Hippocampal formation (tissue), 2 donors: ENCODE measurements at regions not wholly inside any gene's neighbourhood (a gene's known extent, or its start where the extent isn't known, plus 50 kb on each side); places are given as distances from the start of the nearest gene placed in this dataset.
A peak's percentile ranks its signal among the peaks of the same experiment; 100 is the strongest.

Experiments used
- DNase-seq, 2 donors: peaks; one replicate each; lab custom pipeline; 2025; lab: John Stamatoyannopoulos, UW

DNA sequence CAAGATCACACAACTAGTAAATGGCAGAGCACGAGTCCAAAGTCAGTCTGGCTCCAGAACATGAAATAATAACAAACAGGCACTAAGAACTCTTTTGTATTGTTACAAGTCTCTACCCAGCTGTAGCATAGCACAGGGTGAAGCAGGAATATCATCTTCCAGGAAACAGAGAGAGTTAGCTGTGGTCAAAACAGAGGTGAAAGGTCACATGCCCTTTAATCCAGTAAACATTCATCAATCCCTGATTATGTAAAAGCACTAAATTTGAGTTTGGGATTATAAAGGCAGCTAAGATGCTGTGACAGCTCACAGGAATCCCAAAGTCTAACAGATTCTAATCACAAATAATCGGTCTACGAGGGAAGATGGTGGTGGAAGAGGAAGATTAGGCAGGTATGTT lies 133.0 kb upstream of the ASTN2 start:
- DNase-seq = no peak

DNA sequence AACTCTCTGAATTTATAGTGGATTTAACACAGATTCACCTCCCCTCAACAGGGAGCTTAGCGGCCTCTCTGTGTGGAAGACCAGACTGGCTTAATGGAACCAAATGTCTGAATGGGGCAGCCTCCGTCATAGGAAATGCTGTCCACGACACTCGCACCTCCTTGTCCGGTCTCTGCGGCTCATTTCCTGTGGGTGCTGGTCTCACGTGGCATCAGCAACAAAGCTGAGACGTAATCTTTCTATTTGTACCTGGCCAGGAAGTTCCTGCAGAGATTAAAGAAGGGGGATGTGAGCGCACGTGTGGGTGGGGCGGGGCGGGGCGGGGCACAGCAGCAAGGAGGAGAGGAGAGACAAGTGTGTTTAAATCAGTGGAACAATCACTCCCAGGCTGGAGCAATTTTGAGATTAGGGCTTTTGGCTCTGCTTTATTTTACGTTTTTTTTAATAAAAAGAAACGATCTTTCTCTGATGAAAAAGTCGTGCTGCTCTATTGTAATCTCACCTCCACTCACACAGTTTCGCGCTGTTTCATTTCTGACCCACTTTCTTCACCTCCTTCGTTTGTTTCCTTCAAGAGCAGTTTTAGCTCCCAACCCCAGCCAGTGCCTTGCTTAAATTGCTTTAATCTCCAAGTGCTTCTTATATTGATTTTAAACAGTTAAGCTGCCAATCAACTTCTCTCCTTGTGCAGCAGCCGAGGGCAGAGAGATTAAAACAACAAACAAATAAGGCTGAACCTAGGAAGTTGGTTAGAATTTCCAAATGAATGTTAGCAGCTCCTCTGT lies 132.2 kb upstream of the ASTN2 start:
- DNase-seq = no peak

DNA sequence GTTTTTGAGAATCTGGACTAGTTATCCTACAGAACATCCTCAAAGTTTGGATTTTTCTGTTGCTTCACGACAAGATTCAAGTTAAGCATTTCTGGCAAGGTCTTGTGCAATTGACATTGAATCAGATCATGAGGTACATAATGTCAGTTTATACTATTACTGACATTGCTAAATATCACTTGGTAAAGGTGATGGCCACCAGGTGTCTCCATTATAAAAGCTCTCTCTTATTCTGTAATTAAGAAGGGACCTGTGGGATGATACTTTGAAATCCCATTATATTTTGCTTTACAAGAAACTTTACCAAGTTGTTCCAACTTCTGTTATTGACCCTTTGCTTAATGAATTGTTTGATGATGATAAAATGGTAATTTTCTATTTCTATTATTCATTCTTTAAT lies 131.0 kb upstream of the ASTN2 start:
- DNase-seq = no peak

DNA sequence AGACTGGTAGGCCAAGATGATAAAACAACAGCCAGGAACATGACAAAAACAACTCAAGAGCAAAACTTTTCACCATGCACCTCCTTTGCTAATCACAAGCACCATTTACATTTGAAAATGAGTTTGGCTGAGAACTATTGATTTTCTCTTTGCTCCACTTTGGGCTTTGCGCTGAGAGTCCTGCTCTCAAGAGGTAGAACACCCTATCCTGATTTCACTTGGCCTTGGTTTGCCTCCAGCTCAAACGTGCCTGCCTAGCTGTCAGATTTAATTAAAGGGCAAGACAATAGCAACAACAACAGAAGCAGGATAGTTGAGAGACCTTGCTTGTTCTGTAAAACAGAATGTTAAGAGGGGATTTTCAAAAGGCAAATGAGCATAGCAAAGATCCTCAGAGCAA lies 128.2 kb upstream of the ASTN2 start:
- no peak for DNase-seq

DNA sequence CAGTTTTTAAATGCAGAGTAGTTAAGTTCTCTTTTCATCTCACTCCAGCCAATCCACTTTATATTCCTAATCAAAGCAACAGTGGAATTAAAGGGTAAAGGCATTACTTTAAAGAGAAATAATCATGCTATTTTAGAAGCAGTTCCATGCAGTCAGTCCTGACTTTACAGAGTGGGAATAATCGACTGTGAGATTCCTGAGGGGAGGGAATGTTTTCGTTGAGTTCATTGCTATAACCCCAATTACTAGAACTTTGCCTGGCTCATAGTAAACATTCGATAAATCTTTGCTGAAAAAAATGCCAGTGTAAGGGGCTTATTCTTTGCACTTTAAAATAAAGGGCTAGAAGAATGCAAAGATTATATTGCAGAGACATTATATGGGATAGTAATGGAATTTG lies 127.2 kb upstream of the ASTN2 start:
- DNase-seq = no peak

DNA sequence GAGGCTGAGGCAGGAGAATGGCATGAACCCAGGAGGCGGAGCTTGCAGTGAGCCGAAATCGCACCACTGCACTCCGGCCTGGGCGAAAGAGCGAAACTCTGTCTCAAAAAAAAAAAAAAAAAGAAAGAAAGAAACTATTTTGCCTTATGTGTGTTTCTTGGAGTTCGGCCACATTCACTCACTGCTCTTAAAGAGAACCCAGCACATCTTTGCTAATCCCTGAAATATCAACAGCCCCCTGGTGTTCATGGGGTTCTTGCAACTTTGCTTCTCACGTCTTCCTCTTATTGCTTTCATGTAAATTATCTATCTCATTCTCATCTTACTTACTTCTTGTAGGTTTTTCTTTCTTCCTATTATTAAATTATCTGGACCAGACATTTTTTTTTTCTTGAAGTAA lies 126.3 kb upstream of the ASTN2 start:
- no peak for DNase-seq

DNA sequence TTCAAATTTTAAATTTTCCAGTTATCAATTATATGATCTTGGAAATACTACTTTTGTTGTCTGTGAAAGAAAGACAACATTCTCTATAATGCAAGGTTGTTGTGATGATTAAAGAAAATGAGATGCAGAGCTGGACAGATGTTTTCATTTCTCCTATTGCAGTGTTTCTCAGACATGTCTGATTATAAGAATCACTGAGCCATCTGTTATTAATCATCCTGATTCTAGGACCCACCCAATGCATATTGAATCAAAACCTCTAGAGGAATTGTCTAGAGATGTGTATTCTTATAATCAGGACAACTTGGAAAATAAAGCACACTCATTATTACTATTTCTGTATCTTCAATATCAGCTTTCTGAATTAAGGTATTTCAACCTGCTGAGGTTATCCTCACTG lies 121.1 kb upstream of the ASTN2 start:
- no peak for DNase-seq

DNA sequence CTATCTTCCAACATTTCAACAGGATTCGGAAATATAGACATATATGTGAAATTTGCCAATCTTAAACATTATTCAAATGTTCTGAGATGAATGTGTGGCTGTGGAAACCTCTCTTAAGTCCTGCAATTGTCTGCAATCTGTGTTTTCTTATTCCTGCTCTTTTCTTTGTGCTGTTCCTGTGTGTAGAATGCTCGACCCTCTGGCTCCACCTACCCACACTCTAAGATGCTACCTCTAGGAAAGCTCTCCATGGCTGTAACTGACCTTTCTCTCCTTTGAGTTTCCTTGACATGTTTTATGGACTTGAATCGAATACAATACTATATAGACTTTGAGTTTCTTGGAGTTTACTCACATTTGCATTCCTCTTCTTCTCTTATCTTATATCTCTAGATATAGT lies 120.6 kb upstream of the ASTN2 start:
- DNase-seq = peak in 1 of 2 donors; percentile 9

DNA sequence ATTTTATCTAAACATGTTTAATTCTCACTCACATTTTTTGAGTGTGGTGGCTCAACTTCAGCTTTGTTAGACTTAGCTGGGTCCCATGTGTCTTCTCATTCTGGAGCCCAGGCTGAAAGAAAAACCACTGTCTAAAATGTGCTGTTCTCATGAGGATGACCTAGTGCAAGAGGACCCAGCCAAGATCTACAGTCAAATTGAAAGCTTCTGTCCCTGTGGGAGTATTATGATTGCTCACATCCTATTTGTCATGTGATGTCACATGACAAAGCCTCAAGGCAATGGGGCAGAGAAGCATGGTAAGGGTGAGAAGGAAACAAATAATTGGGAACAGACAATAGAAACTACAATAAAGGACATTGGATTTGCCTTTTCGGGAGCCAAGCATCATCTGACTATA lies 113.4 kb upstream of the ASTN2 start:
- no peak for DNase-seq

DNA sequence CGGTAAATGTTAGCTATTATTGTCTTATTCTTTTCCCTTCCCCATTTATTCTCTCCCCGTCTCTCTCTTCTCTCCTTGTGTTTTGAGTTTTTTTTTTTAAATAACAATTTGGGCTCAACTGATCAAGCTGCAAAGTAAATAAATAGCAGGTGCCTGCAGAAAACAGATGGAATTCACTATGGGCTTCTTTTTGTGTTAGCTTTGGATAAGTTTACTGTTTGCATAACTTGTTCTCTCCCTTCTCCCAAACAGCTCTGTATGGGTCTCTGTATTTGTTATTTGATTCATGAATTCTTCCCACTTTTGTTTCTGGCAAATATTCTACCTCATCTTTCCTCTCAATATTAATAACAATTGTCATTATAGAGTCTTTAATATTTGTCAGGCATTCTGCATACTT lies 111.8 kb upstream of the ASTN2 start:
- DNase-seq = no peak

DNA sequence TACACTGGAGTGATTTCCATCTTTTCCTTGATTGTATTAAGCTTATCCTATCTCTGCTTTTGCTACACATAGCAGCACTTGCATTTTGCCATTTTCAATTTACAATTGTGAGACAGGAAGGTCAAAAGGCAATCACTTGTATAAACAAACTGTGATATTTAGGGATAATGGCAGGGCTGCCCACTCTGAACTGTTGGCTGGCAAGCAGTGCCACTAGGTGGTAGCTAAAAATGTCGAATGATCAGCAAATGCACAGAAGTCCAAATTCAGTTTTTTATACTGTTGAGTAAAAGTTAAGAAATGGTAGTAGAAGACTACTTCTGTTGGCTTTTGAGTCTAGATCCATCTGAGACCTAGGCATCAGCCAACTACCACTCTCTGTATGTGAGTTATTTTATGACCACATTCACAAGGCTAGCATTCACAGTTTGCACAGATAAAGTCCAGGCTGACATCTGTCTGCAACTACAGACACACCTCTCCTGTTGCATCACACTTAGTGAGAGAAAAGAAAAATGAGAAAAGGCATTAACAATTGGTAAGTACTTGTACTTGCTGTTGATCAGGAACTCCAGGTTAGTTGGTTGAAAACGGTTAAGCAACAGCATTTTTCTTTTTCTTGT lies 108.8 kb upstream of the ASTN2 start:
- DNase-seq = no peak

DNA sequence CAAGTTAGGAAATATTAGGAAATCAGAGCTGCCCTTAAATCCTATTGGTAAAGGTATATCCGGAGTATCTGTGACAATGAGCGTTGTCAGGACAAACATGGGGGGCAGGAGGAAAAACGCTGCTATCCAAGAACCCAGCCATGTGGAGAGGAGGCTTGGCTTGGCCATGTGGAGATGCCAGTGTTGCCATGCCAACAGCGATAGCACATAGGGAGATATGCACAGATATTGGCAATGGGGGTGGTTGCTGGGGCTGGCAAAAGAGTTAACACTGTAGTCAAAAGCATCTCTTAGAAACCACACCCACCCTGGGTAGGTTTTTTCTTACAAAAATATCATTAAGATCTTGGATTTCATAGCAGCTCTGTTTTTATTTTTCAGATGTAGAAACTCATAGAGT lies 106.4 kb upstream of the ASTN2 start:
- DNase-seq = no peak

DNA sequence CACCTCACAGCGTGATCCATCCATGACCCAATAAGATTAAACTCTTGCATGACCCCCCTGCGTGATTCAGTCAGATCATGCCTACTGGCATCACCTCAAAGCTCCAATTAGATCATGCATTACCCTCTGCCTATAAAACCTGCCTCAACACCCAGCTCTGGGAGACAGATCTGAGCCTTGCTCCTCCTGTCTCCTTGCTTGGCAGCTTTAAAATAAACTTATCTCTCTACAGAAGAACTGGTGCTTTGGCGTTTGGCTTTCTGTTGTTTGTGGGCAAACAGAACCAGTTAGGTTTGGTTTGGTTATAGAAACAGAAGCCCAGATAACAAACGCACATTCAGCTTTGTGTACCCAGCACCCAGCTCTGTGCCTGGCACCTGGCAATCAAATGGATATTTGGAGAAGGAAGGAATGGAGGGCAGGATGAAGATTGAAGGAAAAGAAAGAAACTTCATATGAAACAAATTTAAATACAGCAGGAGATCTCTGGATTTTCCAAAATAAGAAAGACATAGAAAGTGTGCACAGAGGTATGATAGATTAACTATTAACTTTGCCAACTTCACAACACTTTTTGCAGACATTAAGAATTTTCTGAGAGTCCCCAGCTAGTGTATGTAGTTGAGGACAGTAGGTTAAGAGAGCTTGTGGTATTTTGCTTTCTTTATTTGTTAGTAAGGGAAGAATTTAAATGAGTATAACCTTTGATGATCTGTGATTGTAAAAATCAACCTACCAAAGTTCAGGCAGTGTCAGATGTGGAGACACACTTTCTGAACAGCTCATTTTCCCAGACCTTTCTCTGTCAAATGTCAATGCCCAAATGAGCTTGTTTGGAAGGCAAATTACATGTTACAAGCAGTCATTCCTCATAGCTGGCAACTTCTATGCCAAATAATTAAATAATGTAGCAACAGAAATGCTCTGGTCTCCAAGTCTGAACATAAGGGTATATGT lies 102.1 kb upstream of the ASTN2 start:
- DNase-seq = no peak

DNA sequence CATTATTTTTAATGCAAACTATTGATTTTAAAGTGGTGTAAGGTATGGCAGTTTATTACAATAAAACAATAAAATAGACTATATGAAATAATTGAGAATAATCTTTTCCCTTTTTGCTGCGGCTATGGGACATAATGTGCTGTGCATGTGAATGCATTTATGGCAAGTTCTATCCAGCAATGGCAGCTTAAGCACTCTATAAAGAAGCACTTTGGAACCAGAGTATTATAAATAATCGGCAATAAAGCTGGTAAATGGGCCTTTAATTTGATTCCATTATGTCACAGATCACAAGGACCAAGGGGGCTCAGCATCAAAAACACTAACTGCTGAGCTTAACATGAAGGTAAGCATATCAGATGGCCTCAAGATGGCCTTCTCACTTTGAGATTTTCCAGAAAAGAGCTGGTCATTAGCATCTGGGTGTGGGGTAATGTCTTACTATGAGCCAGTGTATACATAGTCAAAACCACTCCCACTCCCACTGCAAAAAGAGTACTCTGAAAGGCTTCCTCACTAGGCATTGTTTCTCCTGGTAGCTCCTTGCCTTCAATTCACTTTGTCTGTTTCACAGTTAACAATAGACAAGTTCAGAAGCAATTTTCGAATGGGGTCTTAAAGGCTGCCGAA lies 97.1 kb upstream of the ASTN2 start:
- DNase-seq = no peak

DNA sequence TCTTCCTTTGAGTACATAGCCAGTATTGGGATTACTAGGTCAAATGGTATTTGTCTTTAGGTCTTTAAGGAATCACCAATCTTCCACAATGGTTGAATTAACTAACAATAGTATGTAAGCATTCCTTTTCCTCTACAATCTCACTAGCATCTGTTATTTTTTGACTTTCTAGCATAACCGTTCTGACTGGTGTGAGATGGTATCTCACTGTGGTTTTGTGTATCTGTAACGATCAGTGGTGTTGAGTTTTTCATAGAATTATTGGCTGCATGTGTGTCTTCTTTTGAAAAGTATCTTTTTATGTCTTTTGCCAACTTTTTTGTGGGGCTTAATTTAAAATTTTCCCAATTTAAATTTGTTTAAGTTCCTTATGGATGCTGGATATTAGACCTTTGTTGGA lies 81.5 kb upstream of the ASTN2 start:
- no peak for DNase-seq

DNA sequence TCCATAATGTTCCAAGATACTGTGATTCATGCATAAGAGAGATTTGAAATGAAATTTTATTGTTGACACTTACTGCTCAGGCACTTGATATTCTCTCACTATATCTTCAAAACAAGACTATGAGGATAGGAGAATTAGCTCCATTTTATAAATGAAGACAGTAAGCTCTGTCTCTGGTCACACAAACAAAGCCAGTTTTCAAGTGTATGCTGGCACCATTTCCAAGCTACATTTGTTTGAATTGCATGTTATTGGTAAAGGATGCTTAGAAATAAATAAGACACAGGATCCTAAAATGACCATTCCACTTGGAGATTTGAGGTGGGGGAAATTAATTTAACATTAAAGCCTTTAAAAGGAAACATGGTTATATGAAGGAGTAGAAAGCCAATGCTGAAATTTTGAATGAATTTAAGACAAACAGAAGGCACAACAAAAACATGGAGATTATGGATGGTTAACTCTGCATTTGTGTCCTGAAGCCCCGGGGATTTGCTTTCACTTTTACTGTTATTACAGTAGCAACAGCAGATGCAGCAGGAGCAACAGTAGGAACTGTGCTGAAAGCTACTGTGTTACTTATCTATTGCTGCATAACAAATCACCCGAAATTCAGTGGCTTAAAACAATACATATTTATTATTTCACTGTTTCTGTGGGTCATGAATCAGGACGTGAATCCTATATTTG lies 79.7 kb upstream of the ASTN2 start:
- peak in 1 of 2 donors; percentile 78 for DNase-seq

DNA sequence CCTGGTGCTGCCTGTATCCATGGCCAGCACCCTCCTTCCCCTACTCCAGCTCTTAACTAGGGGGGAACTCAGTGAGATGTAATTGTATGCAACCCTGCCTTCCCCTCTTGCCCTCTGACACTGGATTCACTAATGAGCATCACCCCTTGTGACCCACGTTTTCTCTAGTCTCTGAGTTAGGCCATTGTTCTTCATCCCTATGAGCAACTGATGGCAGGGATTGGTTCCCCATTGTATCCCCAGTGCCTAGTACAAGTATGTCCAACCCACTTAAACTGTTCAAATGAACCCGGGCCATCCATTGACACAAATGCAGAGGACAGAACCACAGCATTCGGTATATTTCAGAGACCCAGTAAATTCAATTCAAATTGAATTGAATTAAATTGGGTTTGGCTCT lies 77.6 kb upstream of the ASTN2 start:
- DNase-seq = peak; percentile 26 to 61

DNA sequence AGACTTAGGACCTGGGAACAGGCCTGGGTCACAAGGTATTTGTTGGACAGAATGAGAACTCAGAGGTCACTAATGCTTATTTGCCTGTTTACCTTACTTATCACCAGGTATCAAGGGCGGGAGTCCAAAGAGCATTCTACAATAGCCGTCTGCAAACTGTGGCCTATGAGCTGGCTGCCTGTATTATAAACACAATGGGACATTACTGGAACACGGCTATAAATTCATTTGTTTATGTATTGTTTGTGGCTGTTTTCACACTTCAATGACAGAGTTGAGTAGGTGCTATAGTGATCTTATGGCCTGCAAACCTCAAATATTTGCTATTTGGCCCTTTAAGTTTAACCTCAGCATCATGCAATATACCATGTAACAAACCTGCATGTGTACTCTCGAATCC lies 76.6 kb upstream of the ASTN2 start:
- DNase-seq = no peak

DNA sequence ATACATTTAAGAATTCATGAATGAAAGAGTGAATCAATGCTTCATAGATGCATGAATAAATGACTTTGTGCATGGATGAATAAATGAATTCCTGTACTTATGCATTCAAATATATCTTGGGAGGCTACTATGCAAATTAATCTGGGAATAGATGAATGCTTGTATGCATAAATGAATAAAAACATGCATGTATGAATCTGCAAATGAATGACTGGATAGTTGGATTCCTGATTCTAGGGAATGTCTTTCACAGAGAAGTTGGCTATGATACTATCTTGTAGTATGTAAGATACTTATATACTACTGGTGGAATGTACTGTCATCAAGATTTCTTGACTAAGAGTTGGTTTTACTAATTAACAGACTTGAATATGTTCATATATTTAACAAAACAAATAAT lies 75.3 kb upstream of the ASTN2 start:
- DNase-seq = no peak

DNA sequence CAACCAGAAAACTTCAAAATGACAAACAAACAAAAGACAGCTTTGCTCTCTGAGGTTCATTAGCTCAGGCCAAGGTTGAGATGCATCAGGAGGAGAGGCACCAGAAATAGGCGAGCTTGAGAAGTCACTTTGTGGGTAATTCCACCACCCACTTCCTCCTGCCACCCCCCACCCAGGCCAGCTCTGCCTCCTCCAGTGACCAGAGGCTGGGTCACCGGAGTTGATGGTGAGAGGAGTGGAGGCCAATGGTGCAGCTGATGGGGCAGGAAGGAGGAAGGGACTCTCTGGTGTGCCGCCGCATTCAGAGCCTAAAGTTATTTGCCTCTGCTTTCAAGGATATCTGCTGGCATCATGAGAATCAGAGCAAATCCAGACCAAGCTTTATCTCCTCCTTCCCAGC lies 73.8 kb upstream of the ASTN2 start:
- no peak for DNase-seq

DNA sequence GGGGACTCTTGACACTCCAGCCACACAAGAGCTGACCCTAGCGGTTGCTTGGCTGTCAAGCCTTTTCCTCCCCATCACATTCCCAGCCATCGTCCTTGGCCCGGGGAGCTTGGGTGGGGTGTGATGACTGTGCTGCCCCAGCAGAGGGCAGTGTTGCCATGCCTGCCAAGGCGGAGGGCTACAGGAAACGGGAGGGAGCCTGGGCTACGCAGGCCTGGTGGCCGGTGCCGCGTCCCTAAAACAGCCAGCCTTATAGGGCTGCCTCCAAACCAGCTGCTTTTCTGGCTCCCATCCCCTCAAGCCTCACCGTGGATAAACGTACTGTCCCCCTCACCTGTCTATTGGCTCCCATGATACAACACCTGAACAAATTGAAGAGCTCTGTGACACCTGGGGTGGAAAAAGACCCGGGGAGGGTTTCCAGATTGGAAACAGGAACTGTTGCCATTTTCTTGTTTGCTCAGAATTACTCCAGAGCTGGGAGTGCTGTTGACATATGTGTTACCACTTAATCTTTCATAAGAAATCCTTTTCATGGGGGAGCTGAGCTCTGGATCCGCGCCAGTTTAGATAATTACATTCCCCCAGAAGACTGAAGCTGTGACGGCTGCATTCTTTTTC lies 72.8 kb upstream of the ASTN2 start:
- DNase-seq = peak; percentile 68 to 77
